Neural crest cell (in vitro differentiated cells): ENCODE measurements at regions not wholly inside any gene's neighbourhood (a gene's known extent, or its start where the extent isn't known, plus 50 kb on each side); places are given as distances from the start of the nearest gene placed in this dataset.
"Not testable (repeated sequence)": the region's sequence is repeated elsewhere in the genome, so short reads cannot be mapped to it uniquely, and the experiment has no call there.

Experiments used
- DNase-seq: peaks from one replicate; pipeline ENCODE4 v3.0.0; 2021; ENCODE audit warnings: low read depth, mixed read lengths, low spot score
- H3K27ac Mint-ChIP-seq: one replicate; pipeline ENCODE4 v1.8.0; 2021; ENCODE audit warnings: mild to moderate bottlenecking, mixed read lengths; ENCODE audit not compliant: unreplicated experiment
- H3K27me3 Mint-ChIP-seq: 2 replicates; pipeline ENCODE4 v1.8.0; 2021; ENCODE audit warnings: low read depth, mild to moderate bottlenecking, mixed read lengths
- H3K36me3 Mint-ChIP-seq: 2 replicates; pipeline ENCODE4 v1.8.0; 2021; ENCODE audit warnings: low read depth, mild to moderate bottlenecking, mixed read lengths
- H3K4me1 Mint-ChIP-seq: 2 replicates; pipeline ENCODE4 v1.8.0; 2021; ENCODE audit warnings: mixed read lengths
- H3K4me3 Mint-ChIP-seq: one replicate; pipeline ENCODE4 v1.8.0; 2021; ENCODE audit warnings: mild to moderate bottlenecking, mixed read lengths
- H3K9me3 Mint-ChIP-seq: 2 replicates; pipeline ENCODE4 v1.8.0; 2021; ENCODE audit warnings: mixed read lengths
- CTCF ChIP-seq: fragments of 200-600 bp; sonication (generic); conservative IDR thresholded peaks from 2 replicates; pipeline ENCODE4 v1.5.0; 2021; ENCODE audit warnings: antibody characterized with exemption, mild to moderate bottlenecking

- H3K27me3 Mint-ChIP-seq = no peaks in the 10 kb centered on the region
- TF ChIP-seq CTCF = no peak
- no peak overlapping the region for H3K4me3 Mint-ChIP-seq
- no peak for DNase-seq
- H3K4me1 Mint-ChIP-seq = peaks cover 18% of the 10 kb centered on the region
- no peaks in the 10 kb centered on the region for H3K9me3 Mint-ChIP-seq
- no peak overlapping the region for H3K27ac Mint-ChIP-seq
- H3K36me3 Mint-ChIP-seq = no peaks in the 10 kb centered on the region
Measured at GRCh38 chr6:119673741-119674140, 324.2 kb upstream of the MAN1A1 start.

DNA sequence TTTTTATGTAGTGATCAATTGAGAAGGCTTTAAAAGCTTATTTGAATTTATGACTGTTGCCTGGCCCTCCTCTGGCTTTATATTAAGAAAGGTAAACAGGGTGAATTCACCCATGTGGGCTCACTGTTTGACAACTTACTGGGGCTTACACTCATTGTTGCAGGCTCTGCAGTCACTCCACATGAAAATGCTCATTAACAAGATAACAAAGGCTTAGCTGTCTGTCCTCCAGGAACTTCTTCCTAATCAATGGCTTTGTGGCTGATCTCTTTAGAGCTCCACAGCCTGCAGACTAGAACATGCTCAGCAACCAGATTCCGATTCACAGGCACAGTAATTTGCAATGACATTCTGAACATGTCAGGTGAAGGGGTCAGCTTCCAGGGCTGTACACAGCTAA, 323.2 kb upstream of the MAN1A1 start:
- TF ChIP-seq CTCF = no peak
- no peak for DNase-seq
- Mint-ChIP-seq H3K4me1 (peaks cover 15% of the 10 kb centered on the region), H3K4me3 (no peak overlapping the region), H3K36me3 (no peaks in the 10 kb centered on the region), H3K27me3 (no peaks in the 10 kb centered on the region), H3K9me3 (no peaks in the 10 kb centered on the region), H3K27ac (no peak overlapping the region)

- Mint-ChIP-seq H3K4me3 (no peak overlapping the region), H3K36me3 (no peaks in the 10 kb centered on the region), H3K9me3 (no peaks in the 10 kb centered on the region), H3K4me1 (peaks cover 11% of the 10 kb centered on the region), H3K27me3 (no peaks in the 10 kb centered on the region), H3K27ac (no peak overlapping the region)
- no peak for TF ChIP-seq CTCF
- no peak for DNase-seq
Measured at GRCh38 chr6:119671105-119671504, 321.5 kb upstream of the MAN1A1 start.

GRCh38 chr6:119669221-119669620, 319.7 kb upstream of the MAN1A1 start:
- H3K27ac Mint-ChIP-seq = no peak overlapping the region
- TF ChIP-seq CTCF = no peak
- DNase-seq = no peak
- peaks cover 11% of the 10 kb centered on the region for H3K4me1 Mint-ChIP-seq
- H3K36me3 Mint-ChIP-seq = no peaks in the 10 kb centered on the region
- no peaks in the 10 kb centered on the region for H3K9me3 Mint-ChIP-seq
- H3K27me3 Mint-ChIP-seq = no peaks in the 10 kb centered on the region
- H3K4me3 Mint-ChIP-seq = no peak overlapping the region

GRCh38 chr6:119665432-119665831, 315.9 kb upstream of the MAN1A1 start:
- not testable (repeated sequence) for H3K9me3 Mint-ChIP-seq, H3K4me3 Mint-ChIP-seq, H3K27me3 Mint-ChIP-seq, H3K27ac Mint-ChIP-seq, H3K36me3 Mint-ChIP-seq, DNase-seq, H3K4me1 Mint-ChIP-seq

DNA sequence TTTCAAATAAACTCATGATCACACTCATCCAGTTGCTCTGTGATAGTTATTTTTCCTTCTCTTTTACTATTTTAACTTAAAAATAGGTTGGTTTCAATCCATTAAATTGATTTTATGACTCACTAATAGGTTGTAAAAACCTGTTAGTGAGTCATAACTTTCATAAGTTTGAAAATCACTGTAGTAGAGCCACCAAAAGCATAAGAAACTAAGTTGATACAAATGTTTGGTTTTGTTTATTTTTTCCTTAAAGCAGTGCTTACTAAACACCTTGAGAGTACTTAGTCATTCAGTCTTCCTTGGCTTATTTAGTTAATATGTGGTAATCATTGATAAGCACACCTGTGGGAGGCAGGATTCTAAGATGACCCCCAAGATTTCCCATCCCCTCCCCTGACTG, 312.1 kb upstream of the MAN1A1 start:
- no peak for DNase-seq
- H3K36me3 Mint-ChIP-seq = no peaks in the 10 kb centered on the region

More for the DNA sequence above, 312.1 kb upstream of the MAN1A1 start:
- no peaks in the 10 kb centered on the region for H3K27me3 Mint-ChIP-seq
- no peak for TF ChIP-seq CTCF
- no peaks in the 10 kb centered on the region for H3K4me1 Mint-ChIP-seq
- no peaks in the 10 kb centered on the region for H3K9me3 Mint-ChIP-seq
- no peak overlapping the region for H3K4me3 Mint-ChIP-seq
- no peak overlapping the region for H3K27ac Mint-ChIP-seq
